ENCODE measurements at regions not wholly inside any gene's neighbourhood (a gene's known extent, or its start where the extent isn't known, plus 50 kb on each side); places are given as distances from the start of the nearest gene placed in this dataset.

DNA sequence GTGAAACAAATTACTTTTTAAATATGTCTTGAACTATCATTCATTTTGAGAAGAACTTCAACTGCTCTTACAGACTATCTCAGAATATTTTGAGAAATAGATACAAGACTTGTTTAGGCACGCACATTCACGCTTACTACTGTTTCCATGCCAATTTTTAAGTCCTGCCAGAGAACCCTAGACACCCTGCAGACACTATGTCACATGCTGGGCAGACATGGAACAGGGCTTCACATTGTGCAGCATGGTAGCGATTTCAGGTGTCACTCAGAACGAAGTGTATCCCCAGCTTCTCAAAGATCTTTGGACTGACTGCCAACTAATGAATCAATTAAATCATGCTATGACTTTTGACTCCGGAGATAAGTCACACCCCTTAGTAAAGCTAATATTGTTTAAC lies 128.7 kb upstream of the SLC27A6 start:
- no peak for TF ChIP-seq EZH2 (IDR thresholded peaks at IDR 0.05)
- TF ChIP-seq POLR2AphosphoS5 (IDR thresholded peaks at IDR 0.05; ENCODE audit: borderline replicate concordance, low read depth, low read length) = no peak
- TF ChIP-seq FOXP2 (optimal IDR thresholded peaks at IDR 0.05; ENCODE audit: control extremely low read depth, extremely low read length, insufficient read depth) = no peak

Data from SK-N-MC (cell line).